ENCODE measurements at regions not wholly inside any gene's neighbourhood (a gene's known extent, or its start where the extent isn't known, plus 50 kb on each side); places are given as distances from the start of the nearest gene placed in this dataset.

GRCh38 chr9:13735181-13735580 lies 455.7 kb upstream of the MPDZ start:
- TF ChIP-seq POLR2A (IDR thresholded peaks at IDR 0.05) (no peak), POLR2AphosphoS5 (IDR thresholded peaks at IDR 0.05; ENCODE audit: insufficient read depth in 1 of 2, low read depth in 1 of 2) (no peak)
- TF ChIP-seq, protein P1, sequence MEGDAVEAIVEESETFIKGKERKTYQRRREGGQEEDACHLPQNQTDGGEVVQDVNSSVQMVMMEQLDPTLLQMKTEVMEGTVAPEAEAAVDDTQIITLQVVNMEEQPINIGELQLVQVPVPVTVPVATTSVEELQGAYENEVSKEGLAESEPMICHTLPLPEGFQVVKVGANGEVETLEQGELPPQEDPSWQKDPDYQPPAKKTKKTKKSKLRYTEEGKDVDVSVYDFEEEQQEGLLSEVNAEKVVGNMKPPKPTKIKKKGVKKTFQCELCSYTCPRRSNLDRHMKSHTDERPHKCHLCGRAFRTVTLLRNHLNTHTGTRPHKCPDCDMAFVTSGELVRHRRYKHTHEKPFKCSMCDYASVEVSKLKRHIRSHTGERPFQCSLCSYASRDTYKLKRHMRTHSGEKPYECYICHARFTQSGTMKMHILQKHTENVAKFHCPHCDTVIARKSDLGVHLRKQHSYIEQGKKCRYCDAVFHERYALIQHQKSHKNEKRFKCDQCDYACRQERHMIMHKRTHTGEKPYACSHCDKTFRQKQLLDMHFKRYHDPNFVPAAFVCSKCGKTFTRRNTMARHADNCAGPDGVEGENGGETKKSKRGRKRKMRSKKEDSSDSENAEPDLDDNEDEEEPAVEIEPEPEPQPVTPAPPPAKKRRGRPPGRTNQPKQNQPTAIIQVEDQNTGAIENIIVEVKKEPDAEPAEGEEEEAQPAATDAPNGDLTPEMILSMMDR (IDR thresholded peaks at IDR 0.05) = no peak

All from vagina (tissue), 2 donors.